GM12892 (cell line): ENCODE measurements at regions not wholly inside any gene's neighbourhood (a gene's known extent, or its start where the extent isn't known, plus 50 kb on each side); places are given as distances from the start of the nearest gene placed in this dataset.
"Not testable (repeated sequence)": the region's sequence is repeated elsewhere in the genome, so short reads cannot be mapped to it uniquely, and the experiment has no call there.

Source experiments
- POLR2A ChIP-seq: IDR thresholded peaks from 2 replicates; pipeline ENCODE4 v1.6.1; 2011; ENCODE audit warnings: low read depth, low read length, control low read depth
- POLR2AphosphoS5 ChIP-seq: IDR thresholded peaks from 2 replicates; pipeline ENCODE4 v1.6.1; 2011; ENCODE audit warnings: low read depth, low read length, control low read depth
- TAF1 ChIP-seq: IDR thresholded peaks from 2 replicates; pipeline ENCODE4 v1.6.1; 2011; ENCODE audit warnings: low read depth, mild to moderate bottlenecking, control low read depth, low read length, borderline replicate concordance

- TF ChIP-seq POLR2AphosphoS5, TAF1, POLR2A: not testable (repeated sequence)
Measured at GRCh38 chr3:20618181-20618580, 432.2 kb upstream of the SGO1 start.
